Esophagus muscularis mucosa (tissue), 4 donors: ENCODE measurements at regions not wholly inside any gene's neighbourhood (a gene's known extent, or its start where the extent isn't known, plus 50 kb on each side); places are given as distances from the start of the nearest gene placed in this dataset.
"Not testable (repeated sequence)": the region's sequence is repeated elsewhere in the genome, so short reads cannot be mapped to it uniquely, and the experiment has no call there.

Experiments
- DNase-seq: peaks from one replicate; pipeline ENCODE4 v3.0.0-alpha.2; 2017; ENCODE audit errors: extremely low spot score
- H3K27ac ChIP-seq, 4 donors: fragments of 200-600 bp; sonication (generic); replicated peaks in 1 of 4; 1 replicate in 3 of 4; 2 replicates in 1 of 4; pipeline ENCODE4 v1.5.1; 2016 to 2019; ENCODE audit warnings: mild to moderate bottlenecking in 1 of 4
- H3K27me3 ChIP-seq, 4 donors: fragments of 200-600 bp; sonication (generic); one replicate each; pipeline versions ENCODE4 v1.5.1 to v1.6.0; 2016 to 2019
- H3K36me3 ChIP-seq, 4 donors: fragments of 200-600 bp; sonication (generic); one replicate each; pipeline ENCODE4 v1.5.1; 2016 to 2019
- H3K4me1 ChIP-seq, 4 donors: fragments of 200-600 bp; sonication (generic); one replicate each; pipeline ENCODE4 v1.5.1; 2016 to 2019
- H3K4me3 ChIP-seq, 4 donors: fragments of 200-600 bp; sonication (generic); 1 replicate in 2 of 4; 2 replicates in 2 of 4; pipeline ENCODE4 v1.5.1; 2016 to 2019; ENCODE audit warnings: mild to moderate bottlenecking in 4 of 4, moderate library complexity in 1 of 4
- H3K9me3 ChIP-seq, 4 donors: fragments of 200-600 bp; sonication (generic); 1 replicate in 3 of 4; 2 replicates in 1 of 4; pipeline ENCODE4 v1.5.1; 2016 to 2019
- EP300 ChIP-seq: sonication (generic); formaldehyde crosslinking; IDR thresholded peaks from one replicate; pipeline ENCODE4 v1.6.1; 2017; ENCODE audit warnings: antibody characterized with exemption
- POLR2A ChIP-seq: fragments of 450-650 bp; IDR thresholded peaks from one replicate; pipeline ENCODE4 v1.6.1; 2017; ENCODE audit warnings: antibody characterized with exemption, moderate library complexity, mild to moderate bottlenecking, low read depth
- POLR2AphosphoS5 ChIP-seq, 2 donors: sonication (generic); formaldehyde crosslinking; IDR thresholded peaks; one replicate each; pipeline ENCODE4 v1.6.1; 2017; ENCODE audit warnings: antibody characterized with exemption in 2 of 2
- WGBS: methylation state at CpG from one replicate; pipeline ENCODE4 v1.1.5; 2018; 5-methylcytosine and 5-hydroxymethylcytosine counted together
- intact Hi-C: fragments of 100-400 bp; cut with DNase I; formaldehyde crosslinking; loops from one replicate; pipeline ENCODE4 v1.15.1; 2023
- TF ChIP-seq, protein P1 (sequence below), 3 experiments: fragments of 200-600 bp in 2 of 3; fragments of 450-650 bp in 1 of 3; sonication (generic) in 2 of 3; IDR thresholded peaks; one replicate each; pipeline ENCODE4 v1.5.1; 2017 to 2019; ENCODE audit warnings: antibody characterized with exemption in 3 of 3, mild to moderate bottlenecking in 2 of 3, moderate library complexity in 1 of 3

DNA sequence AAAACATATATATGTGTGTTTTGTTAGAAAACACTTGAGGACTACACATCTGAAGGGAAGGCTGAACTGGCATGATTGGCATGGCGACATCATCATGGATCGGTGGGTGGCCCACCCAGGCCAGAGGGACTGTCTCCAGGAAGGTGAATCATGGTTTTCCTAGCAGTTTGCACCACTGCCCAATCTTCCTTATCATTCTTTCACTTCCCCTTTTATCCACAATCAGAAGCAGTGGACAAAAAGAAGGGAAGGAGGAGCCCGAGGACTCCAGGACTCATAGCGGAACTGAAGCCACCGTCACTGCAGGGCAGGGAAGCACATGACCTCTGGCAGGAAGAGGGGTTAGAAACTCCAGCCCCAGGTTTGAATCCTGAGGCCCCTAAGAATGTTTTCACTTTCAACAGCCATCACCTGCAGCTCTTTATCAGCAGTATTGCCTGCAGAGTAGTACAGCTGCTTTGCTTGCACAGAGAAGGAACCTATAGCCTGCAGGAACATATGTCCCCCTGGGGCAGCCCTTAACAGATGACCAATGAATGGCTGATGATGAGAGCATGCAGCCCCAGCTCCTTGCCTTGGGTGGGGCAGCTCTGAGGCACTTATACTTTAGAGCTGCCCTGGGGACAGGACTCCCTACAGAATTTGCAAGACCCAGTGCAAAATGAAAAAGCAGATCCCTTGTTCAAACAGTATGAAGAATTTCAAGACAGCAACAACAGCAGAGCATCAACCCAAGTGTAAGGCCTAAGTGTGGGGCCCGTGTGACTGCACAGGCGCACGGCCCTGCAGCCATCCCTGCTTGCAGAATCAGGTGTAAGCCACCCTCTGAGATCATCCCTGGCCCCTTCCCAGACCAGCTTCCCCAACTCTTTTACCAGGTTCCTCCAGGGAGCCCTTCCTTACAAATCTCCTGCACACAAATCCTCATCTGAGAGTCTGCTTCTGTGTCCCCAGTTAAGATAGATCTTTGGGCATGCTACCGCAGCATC lies 241.8 kb upstream of the IRF2BP2 start:
- no peaks in the 10 kb centered on the region for H3K36me3 ChIP-seq
- no peak for TF ChIP-seq EP300
- H3K4me1 ChIP-seq = peaks cover 0 to 28% (median 14%) of the 10 kb centered on the region in 4 donors
- H3K27ac ChIP-seq = no peak overlapping the region
- intact Hi-C loops = no loop called here
- no peak overlapping the region for H3K4me3 ChIP-seq
- H3K9me3 ChIP-seq = no peaks in the 10 kb centered on the region
- WGBS = 74% methylated on average over 9 of the region's 9 CpGs
- no peak for DNase-seq
- H3K27me3 ChIP-seq = no peaks in the 10 kb centered on the region

DNA sequence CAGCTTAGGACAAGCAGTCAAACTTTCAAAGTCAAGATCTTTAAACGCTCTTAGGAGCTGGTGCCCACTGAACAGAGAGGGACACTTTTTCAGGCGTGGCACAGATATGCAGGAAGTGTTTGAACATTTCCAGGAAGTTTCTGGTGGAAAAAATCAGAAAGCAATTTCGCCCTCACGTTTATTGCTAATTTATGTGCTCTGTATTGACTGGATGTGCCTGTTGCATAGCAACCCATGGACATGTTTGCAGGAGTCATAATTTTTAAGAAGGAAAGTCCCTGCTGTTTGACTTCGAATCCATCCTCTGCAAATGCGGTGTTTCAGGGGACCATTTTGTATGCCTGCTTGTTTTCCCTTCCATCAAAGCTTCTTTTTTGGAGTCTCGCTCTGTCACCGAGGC lies 239.9 kb upstream of the IRF2BP2 start:
- H3K27ac ChIP-seq = no peak overlapping the region
- no peaks in the 10 kb centered on the region for H3K9me3 ChIP-seq
- TF ChIP-seq POLR2A (no peak), EP300 (no peak), POLR2AphosphoS5 (IDR thresholded peaks at IDR 0.05) (no peak)
- TF ChIP-seq, protein P1, sequence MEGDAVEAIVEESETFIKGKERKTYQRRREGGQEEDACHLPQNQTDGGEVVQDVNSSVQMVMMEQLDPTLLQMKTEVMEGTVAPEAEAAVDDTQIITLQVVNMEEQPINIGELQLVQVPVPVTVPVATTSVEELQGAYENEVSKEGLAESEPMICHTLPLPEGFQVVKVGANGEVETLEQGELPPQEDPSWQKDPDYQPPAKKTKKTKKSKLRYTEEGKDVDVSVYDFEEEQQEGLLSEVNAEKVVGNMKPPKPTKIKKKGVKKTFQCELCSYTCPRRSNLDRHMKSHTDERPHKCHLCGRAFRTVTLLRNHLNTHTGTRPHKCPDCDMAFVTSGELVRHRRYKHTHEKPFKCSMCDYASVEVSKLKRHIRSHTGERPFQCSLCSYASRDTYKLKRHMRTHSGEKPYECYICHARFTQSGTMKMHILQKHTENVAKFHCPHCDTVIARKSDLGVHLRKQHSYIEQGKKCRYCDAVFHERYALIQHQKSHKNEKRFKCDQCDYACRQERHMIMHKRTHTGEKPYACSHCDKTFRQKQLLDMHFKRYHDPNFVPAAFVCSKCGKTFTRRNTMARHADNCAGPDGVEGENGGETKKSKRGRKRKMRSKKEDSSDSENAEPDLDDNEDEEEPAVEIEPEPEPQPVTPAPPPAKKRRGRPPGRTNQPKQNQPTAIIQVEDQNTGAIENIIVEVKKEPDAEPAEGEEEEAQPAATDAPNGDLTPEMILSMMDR (IDR thresholded peaks at IDR 0.05) = no peak
- DNase-seq = no peak
- no peak overlapping the region for H3K4me3 ChIP-seq
- H3K27me3 ChIP-seq = no peaks in the 10 kb centered on the region
- 75% methylated on average over 8 of the region's 8 CpGs for whole genome bisulfite sequencing
- no peaks in the 10 kb centered on the region for H3K36me3 ChIP-seq
- intact Hi-C loops = no loop called here
- H3K4me1 ChIP-seq = peaks cover 0 to 23% (median 11%) of the 10 kb centered on the region in 4 donors

GRCh38 chr1:234848972-234849649 lies 239.1 kb upstream of the IRF2BP2 start:
- no peaks in the 10 kb centered on the region for H3K36me3 ChIP-seq
- H3K4me1 ChIP-seq = peaks cover 0 to 19% (median 10%) of the 10 kb centered on the region in 4 donors
- H3K9me3 ChIP-seq = no peaks in the 10 kb centered on the region
- intact Hi-C loops = no loop called here
- TF ChIP-seq, protein P1 (IDR thresholded peaks at IDR 0.05) = no peak
- no peak for TF ChIP-seq POLR2AphosphoS5 (IDR thresholded peaks at IDR 0.05)
- no peak for TF ChIP-seq EP300
- TF ChIP-seq POLR2A = no peak
- H3K27ac ChIP-seq = no peak overlapping the region
- no peaks in the 10 kb centered on the region for H3K27me3 ChIP-seq
- DNase-seq = no peak
- no peak overlapping the region for H3K4me3 ChIP-seq
- WGBS = 67% methylated on average over 6 of the region's 6 CpGs

DNA sequence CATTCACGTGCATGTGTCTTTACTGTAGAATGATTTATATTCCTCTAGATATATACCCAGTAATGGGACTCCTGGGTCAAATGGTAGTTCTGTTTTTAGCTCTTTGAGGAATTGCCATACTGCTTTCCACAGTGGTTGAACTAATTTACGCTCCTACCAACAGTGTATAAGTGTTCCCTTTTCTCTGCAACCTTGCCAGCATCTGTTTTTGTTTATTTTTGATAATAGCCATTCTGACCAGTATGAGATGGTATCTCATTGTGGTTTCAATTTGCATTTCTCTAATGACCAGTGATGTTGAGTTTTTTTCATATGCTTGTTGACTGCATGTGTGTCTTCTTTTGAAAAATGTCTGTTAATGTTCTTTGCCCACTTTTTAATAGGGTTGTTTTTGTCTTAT lies 236.8 kb upstream of the IRF2BP2 start:
- intact Hi-C loops, H3K27me3 ChIP-seq, H3K27ac ChIP-seq, H3K9me3 ChIP-seq, H3K36me3 ChIP-seq, DNase-seq, H3K4me3 ChIP-seq: not testable (repeated sequence)
- WGBS = 89% methylated on average over 2 of the region's 2 CpGs
- H3K4me1 ChIP-seq = peaks cover 8 to 25% (median 15%) of the 10 kb centered on the region in 4 donors

DNA sequence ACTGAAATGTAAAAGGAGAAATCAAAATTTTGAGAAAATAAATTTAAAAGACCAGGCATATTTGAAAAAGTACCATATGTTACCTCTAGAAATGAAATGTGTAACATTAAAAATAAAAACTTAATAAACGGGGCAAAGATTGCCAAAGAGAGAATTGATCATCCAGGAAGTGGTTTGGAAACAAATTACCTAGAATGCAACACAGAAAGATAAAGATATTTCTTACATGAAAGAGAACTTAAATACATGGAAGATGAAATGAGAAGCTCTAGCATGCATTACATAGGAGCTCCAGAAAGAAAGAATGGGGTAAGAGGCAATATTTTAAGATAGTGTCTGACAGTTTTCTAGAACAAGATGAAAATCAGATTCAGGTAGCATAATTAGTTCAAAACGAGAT lies 235.9 kb upstream of the IRF2BP2 start:
- no peak for DNase-seq
- intact Hi-C loops = no loop called here
- H3K27ac ChIP-seq = no peak overlapping the region
- H3K9me3 ChIP-seq = no peaks in the 10 kb centered on the region
- WGBS = 73% methylated on average over 2 of the region's 2 CpGs
- no peaks in the 10 kb centered on the region for H3K36me3 ChIP-seq
- no peak overlapping the region for H3K4me3 ChIP-seq
- peaks cover 8 to 19% (median 12%) of the 10 kb centered on the region in 4 donors for H3K4me1 ChIP-seq
- no peaks in the 10 kb centered on the region for H3K27me3 ChIP-seq
- no peak for TF ChIP-seq POLR2AphosphoS5 (IDR thresholded peaks at IDR 0.05)
- TF ChIP-seq EP300 = no peak
- no peak for TF ChIP-seq POLR2A
- TF ChIP-seq, protein P1 (IDR thresholded peaks at IDR 0.05) = no peak
